ENCODE measurements at regions not wholly inside any gene's neighbourhood (a gene's known extent, or its start where the extent isn't known, plus 50 kb on each side); places are given as distances from the start of the nearest gene placed in this dataset.

- Histone ChIP-seq H3K27ac (ENCODE audit: low read depth in 1 of 2, low read length in 2 of 2) (no peak overlapping the region), H3K9me3 (ENCODE audit: control insufficient read depth in 4 of 4, low read length in 3 of 4) (no peaks in the 10 kb centered on the region), H3K36me3 (ENCODE audit: control insufficient read depth in 4 of 4, insufficient read depth in 3 of 4, low read depth in 1 of 4, low read length in 3 of 4) (no peaks in the 10 kb centered on the region), H3K4me3 (ENCODE audit: low read depth in 1 of 3, low read length in 3 of 3) (no peak overlapping the region), H3K4me1 (ENCODE audit: control insufficient read depth in 4 of 4, insufficient read depth in 4 of 4, low read length in 3 of 4) (no peaks in the 10 kb centered on the region), H3K9ac (ENCODE audit: low read depth in 1 of 2, low read length in 2 of 2) (no peak overlapping the region), H3K27me3 (ENCODE audit: control insufficient read depth in 4 of 4, insufficient read depth in 4 of 4, low read length in 3 of 4) (peaks cover 0 to 5% (median 2%) of the 10 kb centered on the region in 4 donors)
- WGBS, result 24% methylated on average over 6 of the region's 6 CpGs
- DNase-seq (ENCODE audit: low spot score), result no peak
- peak; percentile 66 to 71 for TF ChIP-seq RAD21 (IDR thresholded peaks at IDR 0.05)
- TF ChIP-seq YY1 (IDR thresholded peaks at IDR 0.05), result no peak
- peak; percentile 43 for TF ChIP-seq CTCF (IDR thresholded peaks at IDR 0.05; ENCODE audit: low read depth, low read length, missing input control)
- no peak for TF ChIP-seq NR2F2 (IDR thresholded peaks at IDR 0.05)
These were observed 139.7 kb downstream of the HRH4 start for GRCh38 chr18:24600076-24600654.

GRCh38 chr18:24601585-24601984 lies 141.1 kb downstream of the HRH4 start:
- TF ChIP-seq JUND (IDR thresholded peaks at IDR 0.05), result no peak
- TF ChIP-seq GABPA (IDR thresholded peaks at IDR 0.05 in 1 of 2, conservative IDR thresholded peaks at IDR 0.05 in 1 of 2), result no peak
- TF ChIP-seq HNF4A (conservative IDR thresholded peaks at IDR 0.05), result no peak
- TF ChIP-seq NR2F2 (IDR thresholded peaks at IDR 0.05), result no peak
- no peak for TF ChIP-seq ZBTB33 (IDR thresholded peaks at IDR 0.05)
- no peak for TF ChIP-seq CTCF (IDR thresholded peaks at IDR 0.05; ENCODE audit: low read depth, low read length, missing input control)
- TF ChIP-seq REST (IDR thresholded peaks at IDR 0.05), result no peak
- no peak for TF ChIP-seq FOXA1 (IDR thresholded peaks at IDR 0.05)
- no peaks in the 10 kb centered on the region for H3K4me1 ChIP-seq (ENCODE audit: control insufficient read depth in 4 of 4, insufficient read depth in 4 of 4, low read length in 3 of 4)
- 63% methylated on average over 1 of the region's 1 CpG for WGBS
- DNase-seq (ENCODE audit: low spot score), result no peak
- no peak overlapping the region for H3K9ac ChIP-seq (ENCODE audit: low read depth in 1 of 2, low read length in 2 of 2)
- H3K4me3 ChIP-seq (ENCODE audit: low read depth in 1 of 3, low read length in 3 of 3), result no peak overlapping the region
- no peak overlapping the region for H3K27ac ChIP-seq (ENCODE audit: low read depth in 1 of 2, low read length in 2 of 2)
- H3K36me3 ChIP-seq (ENCODE audit: control insufficient read depth in 4 of 4, insufficient read depth in 3 of 4, low read depth in 1 of 4, low read length in 3 of 4), result no peaks in the 10 kb centered on the region
- H3K27me3 ChIP-seq (ENCODE audit: control insufficient read depth in 4 of 4, insufficient read depth in 4 of 4, low read length in 3 of 4), result peaks cover 0 to 5% (median 2%) of the 10 kb centered on the region in 4 donors
- no peaks in the 10 kb centered on the region for H3K9me3 ChIP-seq (ENCODE audit: control insufficient read depth in 4 of 4, low read length in 3 of 4)

Data from liver (tissue), 8 donors.